ENCODE measurements at regions not wholly inside any gene's neighbourhood (a gene's known extent, or its start where the extent isn't known, plus 50 kb on each side); places are given as distances from the start of the nearest gene placed in this dataset.

DNA sequence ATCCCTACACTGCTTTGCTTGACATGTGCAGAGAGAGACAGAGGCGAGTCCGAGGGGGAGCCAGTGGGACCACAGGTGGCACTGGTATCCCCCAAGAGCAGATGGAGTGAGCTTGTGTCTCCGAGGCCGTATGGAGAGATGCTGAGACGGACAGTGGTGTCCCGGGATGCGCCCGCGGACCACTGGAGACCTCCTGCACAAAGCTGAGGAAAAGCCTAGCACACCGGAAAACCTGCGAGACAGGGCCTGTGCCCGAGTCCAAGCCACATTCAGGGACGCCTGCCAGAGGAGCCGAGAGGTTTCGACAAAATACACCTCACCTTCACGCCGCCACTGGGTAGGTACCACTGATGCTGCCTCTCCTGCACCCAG, 66.0 kb upstream of the ZNF527 start (continued):
- no peak for TF ChIP-seq EP300 (IDR thresholded peaks at IDR 0.05; ENCODE audit: borderline replicate concordance in 1 of 2, low read depth in 1 of 2, low read length in 1 of 2)
- TF ChIP-seq RFX5 (IDR thresholded peaks at IDR 0.05; ENCODE audit: low read length) = no peak
- no peak for TF ChIP-seq ELF1 (IDR thresholded peaks at IDR 0.05)
- no peak for TF ChIP-seq MEF2A (IDR thresholded peaks at IDR 0.05; ENCODE audit: borderline replicate concordance, low read depth)
- no peak for TF ChIP-seq USF1 (IDR thresholded peaks at IDR 0.05; ENCODE audit: borderline replicate concordance, low read depth)
- TF ChIP-seq, protein P1, sequence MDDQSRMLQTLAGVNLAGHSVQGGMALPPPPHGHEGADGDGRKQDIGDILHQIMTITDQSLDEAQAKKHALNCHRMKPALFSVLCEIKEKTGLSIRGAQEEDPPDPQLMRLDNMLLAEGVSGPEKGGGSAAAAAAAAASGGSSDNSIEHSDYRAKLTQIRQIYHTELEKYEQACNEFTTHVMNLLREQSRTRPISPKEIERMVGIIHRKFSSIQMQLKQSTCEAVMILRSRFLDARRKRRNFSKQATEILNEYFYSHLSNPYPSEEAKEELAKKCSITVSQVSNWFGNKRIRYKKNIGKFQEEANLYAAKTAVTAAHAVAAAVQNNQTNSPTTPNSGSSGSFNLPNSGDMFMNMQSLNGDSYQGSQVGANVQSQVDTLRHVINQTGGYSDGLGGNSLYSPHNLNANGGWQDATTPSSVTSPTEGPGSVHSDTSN (IDR thresholded peaks at IDR 0.05) = no peak

- ChIA-PET CTCF (no interaction called here), POLR2A (no interaction called here)
- Histone ChIP-seq H2AFZ (ENCODE audit: low read depth) (no peak overlapping the region), H3K9me2 (no peaks in the 10 kb centered on the region), H3K36me3 (replicated peaks in 1 of 2; ENCODE audit: control insufficient read depth in 1 of 2, insufficient read depth in 2 of 2, low read length in 1 of 2) (no peaks in the 10 kb centered on the region), H3K27me3 (ENCODE audit: insufficient read depth) (no peaks in the 10 kb centered on the region), H3K4me2 (no peak overlapping the region), H3K4me3 (ENCODE audit: low read depth in 2 of 2, low read length in 1 of 2) (no peak overlapping the region), H3K9me3 (no peaks in the 10 kb centered on the region), H4K20me1 (ENCODE audit: insufficient read depth) (no peaks in the 10 kb centered on the region), H3K4me1 (ENCODE audit: control insufficient read depth in 1 of 2, insufficient read depth in 2 of 2, low read depth in 1 of 2, low read length in 1 of 2) (no peaks in the 10 kb centered on the region), H3K27ac (ENCODE audit: low read depth in 2 of 2, low read length in 1 of 2) (no peak overlapping the region), H3K79me2 (ENCODE audit: insufficient read depth) (no peaks in the 10 kb centered on the region), H3F3A (replicated peaks; ENCODE audit: insufficient read depth) (no peaks in the 10 kb centered on the region), H3K9ac (no peak overlapping the region)
- WGBS (ENCODE audit: low lambda C conversion rate) = 87% methylated on average over 23 of the region's 41 CpGs
- no peak for DNase-seq
- no peak for TF ChIP-seq RXRA (IDR thresholded peaks at IDR 0.05; ENCODE audit: borderline replicate concordance, low read depth)
- no peak for TF ChIP-seq RAD21 (IDR thresholded peaks at IDR 0.05; ENCODE audit: low read length)
- TF ChIP-seq CHD2 (IDR thresholded peaks at IDR 0.05; ENCODE audit: low read length, partially characterized antibody) = no peak
- TF ChIP-seq NFIC (IDR thresholded peaks at IDR 0.05; ENCODE audit: borderline replicate concordance) = no peak
- TF ChIP-seq, protein P2, sequence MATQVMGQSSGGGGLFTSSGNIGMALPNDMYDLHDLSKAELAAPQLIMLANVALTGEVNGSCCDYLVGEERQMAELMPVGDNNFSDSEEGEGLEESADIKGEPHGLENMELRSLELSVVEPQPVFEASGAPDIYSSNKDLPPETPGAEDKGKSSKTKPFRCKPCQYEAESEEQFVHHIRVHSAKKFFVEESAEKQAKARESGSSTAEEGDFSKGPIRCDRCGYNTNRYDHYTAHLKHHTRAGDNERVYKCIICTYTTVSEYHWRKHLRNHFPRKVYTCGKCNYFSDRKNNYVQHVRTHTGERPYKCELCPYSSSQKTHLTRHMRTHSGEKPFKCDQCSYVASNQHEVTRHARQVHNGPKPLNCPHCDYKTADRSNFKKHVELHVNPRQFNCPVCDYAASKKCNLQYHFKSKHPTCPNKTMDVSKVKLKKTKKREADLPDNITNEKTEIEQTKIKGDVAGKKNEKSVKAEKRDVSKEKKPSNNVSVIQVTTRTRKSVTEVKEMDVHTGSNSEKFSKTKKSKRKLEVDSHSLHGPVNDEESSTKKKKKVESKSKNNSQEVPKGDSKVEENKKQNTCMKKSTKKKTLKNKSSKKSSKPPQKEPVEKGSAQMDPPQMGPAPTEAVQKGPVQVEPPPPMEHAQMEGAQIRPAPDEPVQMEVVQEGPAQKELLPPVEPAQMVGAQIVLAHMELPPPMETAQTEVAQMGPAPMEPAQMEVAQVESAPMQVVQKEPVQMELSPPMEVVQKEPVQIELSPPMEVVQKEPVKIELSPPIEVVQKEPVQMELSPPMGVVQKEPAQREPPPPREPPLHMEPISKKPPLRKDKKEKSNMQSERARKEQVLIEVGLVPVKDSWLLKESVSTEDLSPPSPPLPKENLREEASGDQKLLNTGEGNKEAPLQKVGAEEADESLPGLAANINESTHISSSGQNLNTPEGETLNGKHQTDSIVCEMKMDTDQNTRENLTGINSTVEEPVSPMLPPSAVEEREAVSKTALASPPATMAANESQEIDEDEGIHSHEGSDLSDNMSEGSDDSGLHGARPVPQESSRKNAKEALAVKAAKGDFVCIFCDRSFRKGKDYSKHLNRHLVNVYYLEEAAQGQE (IDR thresholded peaks at IDR 0.05; ENCODE audit: low read depth, low read length) = no peak
- TF ChIP-seq, protein P3, sequence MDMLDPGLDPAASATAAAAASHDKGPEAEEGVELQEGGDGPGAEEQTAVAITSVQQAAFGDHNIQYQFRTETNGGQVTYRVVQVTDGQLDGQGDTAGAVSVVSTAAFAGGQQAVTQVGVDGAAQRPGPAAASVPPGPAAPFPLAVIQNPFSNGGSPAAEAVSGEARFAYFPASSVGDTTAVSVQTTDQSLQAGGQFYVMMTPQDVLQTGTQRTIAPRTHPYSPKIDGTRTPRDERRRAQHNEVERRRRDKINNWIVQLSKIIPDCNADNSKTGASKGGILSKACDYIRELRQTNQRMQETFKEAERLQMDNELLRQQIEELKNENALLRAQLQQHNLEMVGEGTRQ (IDR thresholded peaks at IDR 0.05; ENCODE audit: borderline replicate concordance, low read depth, low read length) = no peak
- TF ChIP-seq USF1 (IDR thresholded peaks at IDR 0.05; ENCODE audit: borderline replicate concordance, low read depth) = no peak
- TF ChIP-seq TAF1 (IDR thresholded peaks at IDR 0.05; ENCODE audit: borderline replicate concordance, low read depth, low read length) = no peak
- TF ChIP-seq ELF1 (IDR thresholded peaks at IDR 0.05) = no peak
- TF ChIP-seq NRF1 (IDR thresholded peaks at IDR 0.05; ENCODE audit: low read depth, low read length) = no peak
- TF ChIP-seq FOSL2 (IDR thresholded peaks at IDR 0.05; ENCODE audit: borderline replicate concordance, low read depth) = no peak
- no peak for TF ChIP-seq FOXM1 (IDR thresholded peaks at IDR 0.05; ENCODE audit: low read depth)
- TF ChIP-seq YY1 (IDR thresholded peaks at IDR 0.05; ENCODE audit: low read depth) = no peak
- no peak for TF ChIP-seq RCOR1 (IDR thresholded peaks at IDR 0.05; ENCODE audit: low read length)
- no peak for TF ChIP-seq GABPA (IDR thresholded peaks at IDR 0.05; ENCODE audit: low read depth)
- TF ChIP-seq, protein P4, sequence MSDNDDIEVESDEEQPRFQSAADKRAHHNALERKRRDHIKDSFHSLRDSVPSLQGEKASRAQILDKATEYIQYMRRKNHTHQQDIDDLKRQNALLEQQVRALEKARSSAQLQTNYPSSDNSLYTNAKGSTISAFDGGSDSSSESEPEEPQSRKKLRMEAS (IDR thresholded peaks at IDR 0.05; ENCODE audit: low read depth) = no peak
- no peak for TF ChIP-seq GATA2 (CRISPR knock-in tag; IDR thresholded peaks at IDR 0.05)
- TF ChIP-seq, protein P5, sequence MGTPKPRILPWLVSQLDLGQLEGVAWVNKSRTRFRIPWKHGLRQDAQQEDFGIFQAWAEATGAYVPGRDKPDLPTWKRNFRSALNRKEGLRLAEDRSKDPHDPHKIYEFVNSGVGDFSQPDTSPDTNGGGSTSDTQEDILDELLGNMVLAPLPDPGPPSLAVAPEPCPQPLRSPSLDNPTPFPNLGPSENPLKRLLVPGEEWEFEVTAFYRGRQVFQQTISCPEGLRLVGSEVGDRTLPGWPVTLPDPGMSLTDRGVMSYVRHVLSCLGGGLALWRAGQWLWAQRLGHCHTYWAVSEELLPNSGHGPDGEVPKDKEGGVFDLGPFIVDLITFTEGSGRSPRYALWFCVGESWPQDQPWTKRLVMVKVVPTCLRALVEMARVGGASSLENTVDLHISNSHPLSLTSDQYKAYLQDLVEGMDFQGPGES (IDR thresholded peaks at IDR 0.05; ENCODE audit: low read depth, low read length) = no peak
Measured at GRCh38 chr19:37306383-37306963, 64.4 kb upstream of the ZNF527 start.

Measured in SK-N-SH (cell line).